IMR-90 (cell line): ENCODE measurements at regions not wholly inside any gene's neighbourhood (a gene's known extent, or its start where the extent isn't known, plus 50 kb on each side); places are given as distances from the start of the nearest gene placed in this dataset.

Source experiments
- ATAC-seq: fragments of 200-7000 bp; cut with Tn5 transposase; 2 replicates; pipeline ENCODE4 v1.9.1; 2020; ENCODE audit warnings: low read depth, mild to moderate bottlenecking, moderate library complexity
- BruUV-seq: library from RNA; stranded (reverse); fragments of 400-500 nt; replicated peaks from 2 replicates; lab custom pipeline; 2021; lab: Mats Ljungman, UMichigan
- CTCF ChIA-PET: fragments of 300-600 bp; formaldehyde crosslinking; extraction: SDS; loops from one replicate; lab custom pipeline; 2021; ENCODE audit warnings: antibody characterized with exemption; lab: Yijun Ruan, JAX
- POLR2A ChIA-PET: fragments of 300-600 bp; sonication (Branson Sonifier 250); formaldehyde crosslinking; loops from one replicate; lab custom pipeline; 2022; ENCODE audit warnings: antibody characterized with exemption; ENCODE audit not compliant: unreplicated experiment; lab: Charles Lee
- DNase-seq: peaks from one replicate; pipeline ENCODE4 v3.0.0; 2013
- H2AFZ ChIP-seq: replicated peaks from 2 replicates; pipeline ENCODE3; 2013; ENCODE audit warnings: low read length, mild to moderate bottlenecking; ENCODE audit not compliant: poor library complexity
- H2AK5ac ChIP-seq: 2 replicates; pipeline ENCODE4 v1.6.1; 2013; ENCODE audit warnings: low read depth, low read length, inconsistent platforms
- H2AK9ac ChIP-seq: replicated peaks from 2 replicates; pipeline ENCODE3; 2013; ENCODE audit warnings: mild to moderate bottlenecking, low read depth, low read length, moderate library complexity; ENCODE audit not compliant: poor library complexity
- H2BK120ac ChIP-seq: 2 replicates; pipeline ENCODE4 v1.6.1; 2013; ENCODE audit warnings: low read depth, low read length, inconsistent platforms
- H2BK15ac ChIP-seq: 3 replicates; pipeline ENCODE4 v1.6.1; 2013; ENCODE audit warnings: low read depth, low read length, inconsistent platforms
- H2BK20ac ChIP-seq: 2 replicates; pipeline ENCODE4 v1.6.1; 2013; ENCODE audit warnings: low read depth, mild to moderate bottlenecking, inconsistent platforms, low read length, moderate library complexity
- H2BK5ac ChIP-seq: 2 replicates; pipeline ENCODE4 v1.6.1; 2013; ENCODE audit warnings: mild to moderate bottlenecking, low read depth, low read length, inconsistent platforms; ENCODE audit not compliant: poor library complexity, severe bottlenecking
- H3K14ac ChIP-seq: replicated peaks from 2 replicates; pipeline ENCODE4 v1.6.1; 2013; ENCODE audit warnings: low read depth, low read length, inconsistent platforms
- H3K18ac ChIP-seq: 2 replicates; pipeline ENCODE4 v1.6.1; 2013; ENCODE audit warnings: low read depth, low read length, control low read depth
- H3K23ac ChIP-seq: 2 replicates; pipeline ENCODE4 v1.6.1; 2013; ENCODE audit warnings: low read depth, low read length, inconsistent platforms
- H3K27ac ChIP-seq: 2 replicates; pipeline ENCODE4 v1.5.1; 2013; ENCODE audit warnings: mild to moderate bottlenecking, control low read depth, low read length; ENCODE audit not compliant: insufficient read depth
- H3K27me3 ChIP-seq: 2 replicates; pipeline ENCODE4 v1.6.1; 2013; ENCODE audit warnings: low read length; ENCODE audit not compliant: control insufficient read depth, insufficient read depth
- H3K36me3 ChIP-seq: 2 replicates; pipeline ENCODE4 v1.6.1; 2013; ENCODE audit warnings: low read length, mixed read lengths; ENCODE audit not compliant: control insufficient read depth, insufficient read depth
- H3K4ac ChIP-seq: 2 replicates; pipeline ENCODE4 v1.6.1; 2013; ENCODE audit warnings: low read depth, low read length, inconsistent platforms
- H3K4me1 ChIP-seq: 2 replicates; pipeline ENCODE4 v1.6.1; 2013; ENCODE audit warnings: low read length, mixed read lengths; ENCODE audit not compliant: control insufficient read depth, insufficient read depth
- H3K4me2 ChIP-seq: 2 replicates; pipeline ENCODE4 v1.6.1; 2013; ENCODE audit warnings: low read depth, mild to moderate bottlenecking, control low read depth, low read length, moderate library complexity
- H3K4me3 ChIP-seq: 2 replicates; pipeline ENCODE4 v1.5.1; 2013; ENCODE audit warnings: low read depth, mild to moderate bottlenecking, control low read depth, low read length, moderate library complexity; ENCODE audit not compliant: insufficient read depth
- H3K56ac ChIP-seq: 2 replicates; pipeline ENCODE4 v1.6.1; 2013; ENCODE audit warnings: low read length, inconsistent platforms; ENCODE audit not compliant: insufficient read depth; ENCODE audit errors: extremely low read depth
- H3K79me1 ChIP-seq, 2 experiments: 2 replicates each; pipeline ENCODE4 v1.6.1; 2013; ENCODE audit warnings: low read length in 2 of 2, inconsistent platforms in 1 of 2, low read depth in 1 of 2
- H3K9ac ChIP-seq: 2 replicates; pipeline ENCODE4 v1.6.1; 2013; ENCODE audit warnings: low read depth, low read length, control low read depth
- H3K9me1 ChIP-seq: 2 replicates; pipeline ENCODE4 v1.6.1; 2013; ENCODE audit warnings: low read length, inconsistent platforms; ENCODE audit not compliant: insufficient read depth
- H3K9me3 ChIP-seq: 2 replicates; pipeline ENCODE4 v1.6.1; 2013; ENCODE audit warnings: low read length; ENCODE audit not compliant: control insufficient read depth, insufficient read depth
- H4K20me1 ChIP-seq: 2 replicates; pipeline ENCODE4 v1.6.1; 2013; ENCODE audit warnings: low read length, inconsistent platforms; ENCODE audit not compliant: insufficient read depth
- H4K5ac ChIP-seq: 2 replicates; pipeline ENCODE4 v1.6.1; 2013; ENCODE audit warnings: mild to moderate bottlenecking, low read depth, low read length, control low read depth
- H4K8ac ChIP-seq, 2 experiments: 2 replicates each; pipeline ENCODE4 v1.6.1; 2013; ENCODE audit warnings: low read depth in 2 of 2, low read length in 2 of 2, control low read depth in 1 of 2, inconsistent platforms in 1 of 2
- H4K91ac ChIP-seq: 2 replicates; pipeline ENCODE4 v1.6.1; 2013; ENCODE audit warnings: low read depth, low read length, inconsistent platforms; ENCODE audit not compliant: insufficient read depth
- ELK1 ChIP-seq: fragments of 150-350 bp; IDR thresholded peaks from 2 replicates; pipeline ENCODE4 v1.6.1; 2016; ENCODE audit warnings: low read depth, mild to moderate bottlenecking, low read length, moderate library complexity, borderline replicate concordance
- NFE2L2 ChIP-seq: fragments of 150-350 bp; IDR thresholded peaks from 2 replicates; pipeline ENCODE4 v1.6.1; 2016; ENCODE audit warnings: low read depth, mild to moderate bottlenecking, low read length
- POLR2A ChIP-seq: IDR thresholded peaks from 2 replicates; pipeline ENCODE4 v1.6.1; 2012; ENCODE audit warnings: mild to moderate bottlenecking, low read depth, low read length
- RCOR1 ChIP-seq: IDR thresholded peaks from 2 replicates; pipeline ENCODE4 v1.6.1; 2012; ENCODE audit warnings: mild to moderate bottlenecking, low read length, improper control_type of control experiment; ENCODE audit not compliant: insufficient replicate concordance
- WGBS, 2 experiments: methylation state at CpG; one replicate each; pipeline versions ENCODE4 v1.1.5 to v1.1.7; 2013; ENCODE audit warnings: missing lambda C conversion rate in 2 of 2; ENCODE audit not compliant: insufficient read length in 1 of 2; ENCODE audit errors: extremely low coverage in 2 of 2; 5-methylcytosine and 5-hydroxymethylcytosine counted together
- dilution Hi-C: fragments of 300-500 bp; cut with HindIII; formaldehyde crosslinking; loops from one replicate; pipeline ENCODE4 v1.14.3; 2018; ENCODE audit warnings: low sequenced_read_pairs; ENCODE audit not compliant: unreplicated experiment
- in situ Hi-C: fragments of 300-500 bp; cut with MboI; formaldehyde crosslinking; loops from 3 replicates; pipeline ENCODE4 v1.14.3; 2019; ENCODE audit warnings: low sequenced_read_pairs, inconsistent platforms, mixed read lengths
- intact Hi-C: fragments of 100-400 bp; cut with micrococcal nuclease; formaldehyde crosslinking; loops from 2 replicates; pipeline ENCODE4 v1.10.0; 2022

- intact Hi-C loops: loop anchor here (10.0 kb wide), 1 partner anchor 145 kb away; no protein-coding TSS in a partner anchor
- POLR2A ChIA-PET: no interaction called here
- no TSS peak for BruUV-seq
Observed at GRCh38 chr2:43109261-43109743, 117.1 kb downstream of the ZFP36L2 start.

More at GRCh38 chr2:43109261-43109743, 117.1 kb downstream of the ZFP36L2 start:
- TF ChIP-seq ELK1 (no peak), POLR2A (no peak), NFE2L2 (no peak), RCOR1 (no peak)
- peak overlapping the region; percentile 87; the same call in 1 of the 2 replicates for H3K27ac ChIP-seq
- H2AK9ac ChIP-seq: no peak overlapping the region
- 0 out of 4 replicates have a peak, but pooled peaks cover 0 to 3% of the 10 kb centered on the region in 2 experiments for H3K79me1 ChIP-seq
- peak overlapping the region; percentile 95 for H2AK5ac ChIP-seq
- peak overlapping the region; percentile 93 for H2BK15ac ChIP-seq
- H3K4me1 ChIP-seq: peaks cover 43% of the 10 kb centered on the region
- peak overlapping the region; percentile 51; the same call in 1 of the 2 replicates for H3K9ac ChIP-seq
- WGBS, 2 experiments: no CpG with 5 or more reads among the region's 2 CpGs
- DNase-seq (no peak), ATAC-seq (no peak)
- H4K91ac ChIP-seq: peak overlapping the region; percentile 90
- H3K23ac ChIP-seq: peak overlapping the region; percentile 55; the same call in 1 of the 2 replicates
- peak overlapping the region; percentile 94 for H2BK120ac ChIP-seq
- peaks cover 3% of the 10 kb centered on the region; the same call in 1 of the 2 replicates for H3K9me3 ChIP-seq
- peaks cover 28% of the 10 kb centered on the region for H3K9me1 ChIP-seq
- peak overlapping the region; percentile 56 for H2BK5ac ChIP-seq
- peak overlapping the region; percentile 25 for H2AFZ ChIP-seq
- in situ Hi-C loops (no loop called here), dilution Hi-C loops (no loop called here)
- H3K14ac ChIP-seq: peak overlapping the region; percentile 95
- no peak overlapping the region for H3K4me3 ChIP-seq
- H3K4me2 ChIP-seq: no peak overlapping the region
- no peaks in the 10 kb centered on the region for H4K20me1 ChIP-seq
- H3K27me3 ChIP-seq: no peaks in the 10 kb centered on the region
- no peaks in the 10 kb centered on the region for H3K36me3 ChIP-seq
- CTCF ChIA-PET: no interaction called here
- peak overlapping the region; percentile 95 for H2BK20ac ChIP-seq
- no peak overlapping the region for H3K56ac ChIP-seq
- H4K5ac ChIP-seq: peak overlapping the region; percentile 89
- peak overlapping the region; percentile 97 for H3K18ac ChIP-seq
- H3K4ac ChIP-seq: peak overlapping the region; percentile 89
- peak overlapping the region; percentile 68 to 84; a peak in 3 of 4 replicates for H4K8ac ChIP-seq
